GM23338 (cell line): ENCODE measurements at regions not wholly inside any gene's neighbourhood (a gene's known extent, or its start where the extent isn't known, plus 50 kb on each side); places are given as distances from the start of the nearest gene placed in this dataset.

ENCODE experiments used
- CREB1 ChIP-seq: fragments of 250-450 bp; sonication (Bioruptor Pico); IDR thresholded peaks from 2 replicates; pipeline ENCODE4 v1.5.0; 2020; ENCODE audit warnings: low read depth, mild to moderate bottlenecking, moderate library complexity
- CTCF ChIP-seq, 2 experiments: fragments of 200-600 bp in 1 of 2; sonication (generic) in 1 of 2; conservative IDR thresholded peaks; 2 replicates each; pipeline versions ENCODE4 v1.5.1 to v1.6.1; 2016 to 2017; ENCODE audit warnings: antibody characterized with exemption in 2 of 2, low read depth in 2 of 2, mild to moderate bottlenecking in 2 of 2, moderate library complexity in 1 of 2
- EZH2 ChIP-seq: fragments of 200-600 bp; sonication (generic); IDR thresholded peaks from one replicate; pipeline ENCODE4 v1.8.0; 2017; ENCODE audit warnings: antibody characterized with exemption, mild to moderate bottlenecking, low read depth; ENCODE audit not compliant: unreplicated experiment
- EZH2phosphoT487 ChIP-seq: fragments of 200-600 bp; sonication (generic); IDR thresholded peaks from one replicate; pipeline ENCODE4 v1.8.1; 2018; ENCODE audit warnings: antibody characterized with exemption; ENCODE audit not compliant: unreplicated experiment
- JUNB ChIP-seq: IDR thresholded peaks from one replicate; pipeline ENCODE4 v1.6.1; 2016; ENCODE audit warnings: antibody characterized with exemption; ENCODE audit not compliant: unreplicated experiment
- NANOG ChIP-seq: IDR thresholded peaks from 2 replicates; pipeline ENCODE4 v1.6.1; 2016; ENCODE audit warnings: antibody characterized with exemption, borderline replicate concordance
- POLR2AphosphoS5 ChIP-seq: IDR thresholded peaks from 2 replicates; pipeline ENCODE4 v1.6.1; 2016; ENCODE audit warnings: antibody characterized with exemption, low read depth
- REST ChIP-seq: IDR thresholded peaks from one replicate; pipeline ENCODE4 v1.6.1; 2018; ENCODE audit warnings: antibody characterized with exemption; ENCODE audit not compliant: unreplicated experiment
- ZNF331 ChIP-seq: fragments of 250-450 bp; sonication (Bioruptor Pico); IDR thresholded peaks from 2 replicates; pipeline ENCODE4 v1.5.0; 2020; ENCODE audit warnings: low read depth, mild to moderate bottlenecking, moderate library complexity

GRCh38 chr4:56118845-56119244, 170.1 kb downstream of the CEP135 start:
- no peak for TF ChIP-seq CTCF (conservative IDR thresholded peaks at IDR 0.05; ENCODE audit: low read depth in 2 of 2)
- no peak for TF ChIP-seq EZH2
- TF ChIP-seq EZH2phosphoT487: no peak
- TF ChIP-seq JUNB: no peak
- TF ChIP-seq POLR2AphosphoS5: no peak
- no peak for TF ChIP-seq REST
- TF ChIP-seq CREB1 (CRISPR knock-in tag): no peak
- no peak for TF ChIP-seq NANOG
- TF ChIP-seq ZNF331 (CRISPR knock-in tag): no peak
